PFSK-1 (cell line): ENCODE measurements at regions not wholly inside any gene's neighbourhood (a gene's known extent, or its start where the extent isn't known, plus 50 kb on each side); places are given as distances from the start of the nearest gene placed in this dataset.

Experiments
- POLR2AphosphoS5 ChIP-seq: IDR thresholded peaks from 2 replicates; pipeline ENCODE4 v1.6.1; 2012; ENCODE audit warnings: low read depth, mild to moderate bottlenecking, control low read depth, low read length, moderate library complexity
- REST ChIP-seq, 2 experiments: IDR thresholded peaks; 2 replicates each; pipeline versions ENCODE4 v1.6.1 to v1.8.0; 2011 to 2012; ENCODE audit warnings: low read depth in 2 of 2, low read length in 2 of 2, control low read depth in 1 of 2, inconsistent platforms in 1 of 2, mild to moderate bottlenecking in 1 of 2, moderate library complexity in 1 of 2; ENCODE audit not compliant: insufficient read depth in 1 of 2
- TAF1 ChIP-seq: IDR thresholded peaks from 2 replicates; pipeline ENCODE4 v1.6.1; 2012; ENCODE audit warnings: low read length, control low read depth, borderline replicate concordance; ENCODE audit not compliant: insufficient read depth

DNA sequence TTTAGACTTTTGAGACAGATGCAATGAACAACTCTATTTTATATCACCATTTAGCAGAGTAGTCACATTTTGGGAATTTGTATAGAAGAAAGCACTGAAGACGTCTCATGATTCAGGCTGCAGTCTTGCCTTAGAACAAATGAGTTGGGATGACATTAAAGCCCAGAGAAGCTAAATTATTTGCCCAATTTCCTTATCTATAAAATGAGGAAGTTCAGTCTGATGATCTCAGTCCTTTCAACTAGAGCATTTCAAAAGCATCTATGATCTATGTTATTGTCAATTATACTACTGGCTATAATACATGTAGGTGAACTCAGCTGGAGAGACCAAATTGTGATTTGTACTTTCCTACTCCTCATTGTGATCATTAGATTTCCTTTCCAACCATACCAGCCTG lies 154.1 kb downstream of the OSTF1 start:
- TF ChIP-seq POLR2AphosphoS5 (no peak), REST (IDR thresholded peaks at IDR 0.05; ENCODE audit: insufficient read depth in 1 of 2, low read depth in 2 of 2, low read length in 2 of 2) (no peak), TAF1 (no peak)
